ENCODE measurements at regions not wholly inside any gene's neighbourhood (a gene's known extent, or its start where the extent isn't known, plus 50 kb on each side); places are given as distances from the start of the nearest gene placed in this dataset.

DNA sequence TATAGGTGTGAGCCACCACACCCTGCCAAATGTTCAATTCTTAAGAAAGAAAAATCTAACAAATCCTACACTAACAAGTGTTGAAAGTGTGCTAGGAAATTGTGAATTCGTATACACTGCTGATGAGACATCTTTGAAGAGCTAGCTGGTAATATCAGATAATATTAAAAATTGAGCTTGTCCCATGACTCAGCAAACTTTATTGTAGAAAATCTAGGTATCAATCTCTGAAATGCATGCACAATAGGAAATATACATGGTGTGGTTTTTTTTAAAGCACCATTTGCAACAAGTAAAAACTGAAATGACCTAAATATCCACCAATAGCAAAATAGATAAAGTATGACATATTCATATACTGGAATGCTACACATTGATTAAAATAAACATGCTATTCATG is 110.1 kb upstream of the NXT1 start:
- Histone ChIP-seq H3K4me2 (ENCODE audit: insufficient read depth, low read length) (no peak overlapping the region), H3K9me1 (replicated peaks; ENCODE audit: control insufficient read depth, extremely low read depth, insufficient read depth, low read length) (no peaks in the 10 kb centered on the region), H3K4me3 (replicated peaks in 1 of 3; ENCODE audit: insufficient read depth in 1 of 3, low read depth in 1 of 3, low read length in 3 of 3) (no peak overlapping the region), H3K27me3 (ENCODE audit: control insufficient read depth in 2 of 2, insufficient read depth in 2 of 2, low read length in 2 of 2) (peaks cover 2 to 4% of the 10 kb centered on the region in 2 experiments), H2AFZ (ENCODE audit: low read depth, low read length) (no peak overlapping the region), H3K4me1 (ENCODE audit: control insufficient read depth, extremely low read depth, insufficient read depth, low read length) (no peaks in the 10 kb centered on the region), H3K9me3 (replicated peaks; ENCODE audit: control insufficient read depth, insufficient read depth, low read length) (no peaks in the 10 kb centered on the region), H3K9ac (replicated peaks; ENCODE audit: extremely low read depth, insufficient read depth, low read length) (no peak overlapping the region), H4K20me1 (replicated peaks; ENCODE audit: control insufficient read depth, extremely low read depth, insufficient read depth, low read length) (no peaks in the 10 kb centered on the region), H3K79me2 (ENCODE audit: control insufficient read depth, insufficient read depth, low read length) (no peaks in the 10 kb centered on the region), H3K36me3 (ENCODE audit: control insufficient read depth in 2 of 2, extremely low read depth in 1 of 2, insufficient read depth in 2 of 2, low read length in 2 of 2) (no peaks in the 10 kb centered on the region), H3K27ac (ENCODE audit: insufficient read depth, low read depth, low read length) (no peak overlapping the region)
- ChIA-PET POLR2A (no interaction called here), CTCF (interaction anchor here (1.0 to 1.8 kb wide), 2 partner anchors 100 to 189 kb away, joined by 3 to 5 read pairs; no protein-coding TSS in a partner anchor)
- no peak for FAIRE-seq
- dilution Hi-C loops (cut with MboI; ENCODE audit: extremely low pct_ligation_motif_present, low sequenced_read_pairs) (no loop called here), intact Hi-C loops (cut with micrococcal nuclease) (loop anchor here (5.0 kb wide), 1 partner anchor 378 kb away; no protein-coding TSS in a partner anchor)
- TF ChIP-seq MYC (IDR thresholded peaks at IDR 0.05; ENCODE audit: low read depth, low read length): no peak
- TF ChIP-seq JUN (IDR thresholded peaks at IDR 0.05; ENCODE audit: borderline replicate concordance, insufficient read depth, insufficient read length, low read depth): no peak
- TF ChIP-seq POLR2A (IDR thresholded peaks at IDR 0.05; ENCODE audit: low read depth, low read length): no peak
- TF ChIP-seq, protein P1, sequence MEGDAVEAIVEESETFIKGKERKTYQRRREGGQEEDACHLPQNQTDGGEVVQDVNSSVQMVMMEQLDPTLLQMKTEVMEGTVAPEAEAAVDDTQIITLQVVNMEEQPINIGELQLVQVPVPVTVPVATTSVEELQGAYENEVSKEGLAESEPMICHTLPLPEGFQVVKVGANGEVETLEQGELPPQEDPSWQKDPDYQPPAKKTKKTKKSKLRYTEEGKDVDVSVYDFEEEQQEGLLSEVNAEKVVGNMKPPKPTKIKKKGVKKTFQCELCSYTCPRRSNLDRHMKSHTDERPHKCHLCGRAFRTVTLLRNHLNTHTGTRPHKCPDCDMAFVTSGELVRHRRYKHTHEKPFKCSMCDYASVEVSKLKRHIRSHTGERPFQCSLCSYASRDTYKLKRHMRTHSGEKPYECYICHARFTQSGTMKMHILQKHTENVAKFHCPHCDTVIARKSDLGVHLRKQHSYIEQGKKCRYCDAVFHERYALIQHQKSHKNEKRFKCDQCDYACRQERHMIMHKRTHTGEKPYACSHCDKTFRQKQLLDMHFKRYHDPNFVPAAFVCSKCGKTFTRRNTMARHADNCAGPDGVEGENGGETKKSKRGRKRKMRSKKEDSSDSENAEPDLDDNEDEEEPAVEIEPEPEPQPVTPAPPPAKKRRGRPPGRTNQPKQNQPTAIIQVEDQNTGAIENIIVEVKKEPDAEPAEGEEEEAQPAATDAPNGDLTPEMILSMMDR (IDR thresholded peaks at IDR 0.05; ENCODE audit: extremely low read depth in 1 of 2, insufficient read depth in 1 of 2, low read depth in 1 of 2, low read length in 2 of 2): no peak
- no peak for TF ChIP-seq POLR2AphosphoS5 (IDR thresholded peaks at IDR 0.05; ENCODE audit: insufficient read depth, low read depth, low read length)
- TF ChIP-seq EZH2 (IDR thresholded peaks at IDR 0.05; ENCODE audit: borderline replicate concordance, low read depth, low read length, severe bottlenecking): no peak
- TF ChIP-seq, protein P2, sequence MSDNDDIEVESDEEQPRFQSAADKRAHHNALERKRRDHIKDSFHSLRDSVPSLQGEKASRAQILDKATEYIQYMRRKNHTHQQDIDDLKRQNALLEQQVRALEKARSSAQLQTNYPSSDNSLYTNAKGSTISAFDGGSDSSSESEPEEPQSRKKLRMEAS (IDR thresholded peaks at IDR 0.05; ENCODE audit: insufficient read depth, insufficient read length): no peak
- no peak for TF ChIP-seq FOS (IDR thresholded peaks at IDR 0.05; ENCODE audit: borderline replicate concordance, insufficient read depth, low read length)
- TF ChIP-seq GATA2 (IDR thresholded peaks at IDR 0.05; ENCODE audit: insufficient read depth, insufficient read length, low read depth, low read length): no peak
- BruUV-seq (replicated peaks): no TSS peak
- DNase-seq (ENCODE audit: low read depth, low spot score): no peak

Data from endothelial cell of umbilical vein (primary cell).